ENCODE measurements at regions not wholly inside any gene's neighbourhood (a gene's known extent, or its start where the extent isn't known, plus 50 kb on each side); places are given as distances from the start of the nearest gene placed in this dataset.

DNA sequence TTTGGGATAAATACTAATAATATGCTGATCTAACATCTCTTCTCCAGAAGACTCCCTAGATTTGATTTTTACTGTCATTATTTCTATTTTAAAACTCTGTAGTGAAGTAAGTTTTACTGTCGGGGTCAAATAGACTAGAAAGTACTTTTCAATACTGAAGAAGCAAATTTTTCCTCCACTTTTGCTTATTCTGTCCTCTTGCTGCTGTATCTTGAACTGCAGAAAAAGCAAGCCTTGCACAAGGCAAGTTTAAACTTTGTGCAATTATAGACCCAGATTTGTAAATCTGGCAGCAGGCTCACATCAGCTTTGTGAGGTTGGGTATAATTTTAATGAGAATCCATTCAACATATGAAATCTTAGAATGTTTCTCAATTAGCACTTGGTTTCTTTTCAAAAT lies 151.1 kb upstream of the ETS2 start:
- no peak for DNase-seq (ENCODE audit: low read depth in 1 of 2, low spot score in 1 of 2)

- DNase-seq (ENCODE audit: low read depth in 1 of 2, low spot score in 1 of 2), result no peak
Observed at GRCh38 chr21:38658511-38658910, 147.2 kb upstream of the ETS2 start.

DNA sequence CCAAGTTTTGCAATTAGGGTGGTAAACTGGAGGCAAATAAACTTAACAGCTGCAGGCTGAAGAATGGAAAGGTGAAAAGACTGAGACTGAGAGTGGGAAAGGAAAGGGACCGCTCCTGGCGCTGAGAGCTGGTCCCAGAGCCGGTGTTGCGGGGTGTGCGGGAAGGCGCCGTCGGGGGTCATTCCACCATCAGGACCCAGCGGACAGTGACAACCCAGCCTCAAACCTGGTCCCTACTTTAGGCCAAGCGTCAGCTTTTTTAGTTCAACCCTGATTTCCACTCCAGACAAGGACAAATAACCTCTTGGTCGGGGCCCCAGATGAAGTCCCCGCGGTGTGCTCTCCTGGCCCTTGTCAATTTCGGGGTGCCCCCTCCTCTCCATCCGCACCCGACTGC lies 145.8 kb upstream of the ETS2 start:
- DNase-seq (ENCODE audit: low read depth in 1 of 2, low spot score in 1 of 2), result no peak

GRCh38 chr21:38660333-38661196 lies 145.2 kb upstream of the ETS2 start:
- no peak for DNase-seq (ENCODE audit: low read depth in 1 of 2, low spot score in 1 of 2)

- DNase-seq (ENCODE audit: low read depth in 1 of 2, low spot score in 1 of 2), result no peak
Observed at GRCh38 chr21:38661197-38661871, 144.4 kb upstream of the ETS2 start.

DNA sequence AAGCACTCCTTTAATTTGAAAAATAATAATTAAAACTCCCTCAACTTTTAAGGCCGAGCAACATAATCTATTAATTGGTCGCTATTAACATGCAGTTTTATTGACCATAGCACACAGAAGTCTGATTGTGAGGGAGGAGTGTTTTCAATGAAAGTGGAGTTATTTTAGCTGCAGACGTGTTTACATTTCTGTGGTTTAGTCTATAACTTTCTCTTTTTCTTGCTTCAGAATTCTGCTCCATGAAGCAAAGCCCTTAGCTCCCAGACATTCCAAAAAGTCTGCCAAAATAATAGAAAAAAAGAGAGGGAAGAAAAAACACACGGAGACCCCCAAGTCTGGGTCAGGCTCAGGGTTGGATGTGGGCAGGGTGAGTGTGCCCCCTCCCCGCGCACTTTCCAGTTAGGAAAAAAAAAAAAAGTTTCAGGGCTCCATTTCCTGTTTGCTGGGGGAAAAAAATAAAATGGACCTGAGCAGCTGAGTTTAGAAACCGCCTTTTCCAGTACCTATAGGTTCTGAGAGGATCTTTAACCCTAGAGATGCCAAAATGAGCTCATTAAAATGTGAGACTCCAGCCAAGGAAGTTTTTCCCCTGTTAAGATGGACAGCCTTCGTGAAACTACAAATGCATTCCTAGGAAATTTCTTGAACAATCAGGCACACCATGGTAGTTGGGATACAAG lies 143.7 kb upstream of the ETS2 start:
- no peak for DNase-seq (ENCODE audit: low read depth in 1 of 2, low spot score in 1 of 2)

DNA sequence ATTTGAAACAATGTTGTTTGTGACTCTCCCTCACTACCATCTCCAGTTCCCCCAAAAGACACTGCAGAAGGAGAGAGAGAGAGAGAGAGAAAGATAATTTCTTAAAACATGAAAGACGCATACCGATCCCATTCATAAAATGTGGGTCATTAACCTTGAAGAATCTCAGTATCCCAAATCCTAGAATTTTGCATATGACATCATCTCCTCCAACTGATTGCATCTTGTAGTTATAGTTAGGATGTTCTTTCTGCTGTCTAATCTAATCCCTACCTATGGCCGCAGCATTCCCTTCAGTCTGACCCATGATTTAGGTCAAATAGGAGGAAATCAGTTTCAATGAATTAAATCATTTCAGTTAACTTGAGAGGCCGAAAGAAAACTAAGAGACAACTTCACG lies 142.4 kb upstream of the ETS2 start:
- no peak for DNase-seq (ENCODE audit: low read depth in 1 of 2, low spot score in 1 of 2)

GRCh38 chr21:38664315-38664714 lies 141.4 kb upstream of the ETS2 start:
- no peak for DNase-seq (ENCODE audit: low read depth in 1 of 2, low spot score in 1 of 2)

GRCh38 chr21:38664841-38665240 lies 140.9 kb upstream of the ETS2 start:
- DNase-seq (ENCODE audit: low read depth in 1 of 2, low spot score in 1 of 2), result no peak

- DNase-seq (ENCODE audit: low read depth in 1 of 2, low spot score in 1 of 2), result no peak
Observed at GRCh38 chr21:38667291-38667870, 138.3 kb upstream of the ETS2 start.

- DNase-seq (ENCODE audit: low read depth in 1 of 2, low spot score in 1 of 2), result no peak
Observed at GRCh38 chr21:38668067-38668466, 137.7 kb upstream of the ETS2 start.

DNA sequence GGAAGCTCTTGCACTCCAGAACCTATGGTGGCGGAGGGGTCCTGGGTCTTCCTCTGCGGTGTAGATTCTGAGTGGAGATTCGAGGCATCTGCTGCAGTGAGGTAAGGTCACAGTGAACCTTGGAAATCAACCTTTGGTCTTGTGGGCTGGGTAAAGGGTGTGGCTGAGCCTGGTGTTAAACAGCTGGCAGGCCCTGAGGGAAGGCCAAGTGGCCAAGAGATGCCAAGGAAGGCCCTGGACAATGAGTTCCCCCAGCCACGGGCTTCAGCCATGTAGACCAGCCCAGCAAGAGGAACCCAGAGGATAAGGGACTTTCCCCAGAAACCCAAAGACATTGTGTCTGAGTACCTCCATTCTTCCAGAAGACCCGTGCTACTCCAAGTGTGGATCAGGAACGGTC lies 137.2 kb upstream of the ETS2 start:
- no peak for DNase-seq (ENCODE audit: low read depth in 1 of 2, low spot score in 1 of 2)

GRCh38 chr21:38669186-38669585 lies 136.5 kb upstream of the ETS2 start:
- no peak for DNase-seq (ENCODE audit: low read depth in 1 of 2, low spot score in 1 of 2)

DNA sequence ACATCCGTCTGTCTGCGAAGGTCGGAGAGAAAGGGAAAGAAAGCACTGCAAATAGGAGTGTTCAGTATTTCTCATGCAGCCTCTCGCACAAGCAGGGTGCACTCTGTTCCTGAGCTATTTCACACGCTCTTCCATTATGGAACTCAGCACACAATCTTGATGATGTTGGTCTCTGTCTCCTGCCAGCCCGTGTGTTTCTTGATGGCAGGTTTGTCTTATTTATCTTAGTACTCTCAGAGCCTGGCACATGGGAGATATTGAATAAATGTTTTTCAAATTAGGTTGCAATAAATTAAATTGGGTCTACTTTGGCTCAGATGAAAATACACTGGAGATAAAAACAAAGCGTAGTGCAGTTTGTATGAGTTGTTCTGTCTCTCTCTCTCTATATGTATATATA lies 134.9 kb upstream of the ETS2 start:
- DNase-seq (ENCODE audit: low read depth in 1 of 2, low spot score in 1 of 2), result no peak

DNA sequence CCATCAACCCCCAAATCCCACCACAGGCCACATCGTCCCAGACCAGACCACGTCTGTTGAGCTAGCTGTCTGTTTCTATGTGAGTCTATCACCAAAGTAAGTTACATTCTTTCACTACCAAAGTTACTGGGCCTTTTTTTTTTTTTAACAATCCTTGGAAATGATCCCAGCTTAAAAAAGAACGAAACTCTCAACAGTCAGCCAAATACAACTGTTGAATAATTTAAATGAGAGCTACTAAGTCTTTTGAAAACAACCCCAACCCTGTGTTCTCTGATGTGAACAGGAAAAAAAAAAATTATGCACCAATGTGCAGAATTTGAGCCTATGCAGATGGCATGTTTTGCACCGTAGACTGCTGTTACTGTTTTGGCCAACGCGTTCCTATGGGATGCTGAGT lies 134.0 kb upstream of the ETS2 start:
- DNase-seq (ENCODE audit: low read depth in 1 of 2, low spot score in 1 of 2), result no peak

- no peak for DNase-seq (ENCODE audit: low read depth in 1 of 2, low spot score in 1 of 2)
Observed at GRCh38 chr21:38675182-38675824, 130.4 kb upstream of the ETS2 start.

DNA sequence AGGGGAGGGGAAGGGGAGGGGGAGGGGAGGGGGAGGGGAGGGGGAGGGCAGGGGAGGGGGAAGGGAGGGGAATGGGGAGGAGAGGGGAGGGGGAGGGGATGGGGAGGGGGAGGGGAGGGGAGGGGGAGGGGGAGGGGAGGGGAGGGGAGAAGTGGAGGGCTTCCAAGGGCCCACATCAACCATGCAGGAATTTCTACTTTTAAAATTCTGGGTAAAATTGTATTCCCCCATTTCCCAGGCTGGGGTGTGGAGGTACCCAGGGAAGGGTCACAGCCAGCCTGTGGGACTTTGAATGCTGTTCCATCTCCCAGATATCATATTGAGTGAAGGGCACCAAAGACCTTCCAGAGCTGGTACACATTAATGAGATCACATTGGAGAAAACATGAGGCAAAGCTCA lies 126.9 kb upstream of the ETS2 start:
- DNase-seq (ENCODE audit: low read depth in 1 of 2, low spot score in 1 of 2), result no peak

- no peak for DNase-seq (ENCODE audit: low read depth in 1 of 2, low spot score in 1 of 2)
Observed at GRCh38 chr21:38679534-38679933, 126.2 kb upstream of the ETS2 start.

GRCh38 chr21:38680401-38680800 lies 125.3 kb upstream of the ETS2 start:
- DNase-seq (ENCODE audit: low read depth in 1 of 2, low spot score in 1 of 2), result no peak

DNA sequence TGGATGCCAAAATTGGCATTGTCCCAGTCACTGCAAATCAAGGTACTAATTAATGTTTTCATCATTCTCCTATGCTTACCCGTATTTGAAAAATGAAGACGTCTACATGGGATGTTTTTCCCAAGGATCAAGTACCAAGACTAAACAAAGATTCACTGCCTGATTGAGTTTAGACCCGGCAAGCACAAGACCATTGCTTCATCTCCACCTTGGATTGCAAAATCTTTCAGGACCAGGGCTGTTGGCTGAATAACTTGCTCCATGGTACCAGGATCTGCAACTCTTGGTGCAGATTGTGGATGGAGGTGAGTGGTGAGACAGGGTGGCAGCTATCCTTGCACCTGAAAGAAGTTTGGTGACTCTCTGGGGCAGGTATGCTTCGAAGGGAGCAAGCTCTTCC lies 122.5 kb upstream of the ETS2 start:
- DNase-seq (ENCODE audit: low read depth in 1 of 2, low spot score in 1 of 2), result no peak

DNA sequence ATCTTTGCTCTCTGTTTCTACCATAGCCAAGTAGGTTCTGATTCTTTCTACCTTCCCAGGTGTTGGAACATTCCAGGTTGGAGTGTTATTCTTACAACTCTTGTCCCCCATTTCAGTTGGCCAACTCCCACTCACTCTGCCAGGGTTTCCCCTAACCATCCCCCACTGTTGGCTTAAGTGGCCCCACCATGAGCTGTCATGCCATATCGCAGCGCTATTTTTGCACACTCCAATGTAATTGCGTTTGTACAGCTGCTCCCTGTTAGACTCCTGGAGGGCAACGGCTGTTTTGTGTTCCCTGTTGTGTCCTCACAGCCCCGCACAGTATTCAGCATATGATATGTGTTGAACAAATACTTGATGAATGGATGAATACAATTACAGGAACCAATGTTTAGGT lies 117.7 kb upstream of the ETS2 start:
- no peak for DNase-seq (ENCODE audit: low read depth in 1 of 2, low spot score in 1 of 2)

Data from stimulated activated CD4-positive, alpha-beta T cell treated with anti-CD3 and anti-CD28 coated beads, Interleukin-15, amount 100 ng/mL, for 1 hour (primary cell).